ENCODE measurements at regions not wholly inside any gene's neighbourhood (a gene's known extent, or its start where the extent isn't known, plus 50 kb on each side); places are given as distances from the start of the nearest gene placed in this dataset.

DNA sequence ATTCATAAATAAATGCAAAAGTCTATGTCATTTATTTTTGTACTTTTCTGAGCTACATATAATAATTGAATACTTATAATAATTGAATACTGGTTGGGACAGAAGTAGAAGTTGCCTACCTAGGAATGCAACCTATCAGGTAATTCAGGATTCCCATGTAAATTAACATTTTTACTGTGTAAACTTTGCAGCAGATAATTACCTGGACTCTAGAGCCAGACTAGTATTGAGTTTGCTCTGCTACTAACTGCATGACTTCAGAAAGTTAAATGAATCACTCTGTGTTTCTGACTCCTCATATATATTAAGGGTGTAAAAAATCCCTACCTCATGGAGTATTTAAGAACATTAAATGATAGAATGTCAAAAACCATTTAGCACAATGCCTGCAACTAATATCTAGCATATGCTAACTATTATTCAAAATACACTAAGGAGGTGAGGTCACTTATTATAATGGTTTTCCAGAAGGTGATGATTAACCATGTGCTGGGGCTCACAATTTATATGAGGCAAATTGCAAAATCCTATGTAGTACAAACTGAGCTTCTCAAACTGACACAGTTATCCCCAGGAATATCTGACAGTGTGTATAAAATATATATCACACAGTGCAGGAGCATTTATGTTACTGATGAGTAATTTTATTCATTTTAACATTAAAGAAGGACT is 138.1 kb upstream of the ANO3 start:
- H3K9me3 Mint-ChIP-seq, result no peaks in the 10 kb centered on the region
- no peaks in the 10 kb centered on the region for H3K4me1 Mint-ChIP-seq (ENCODE audit: low read depth)
- H3K4me3 Mint-ChIP-seq, result no peak overlapping the region
- H3K27me3 Mint-ChIP-seq (ENCODE audit: low read depth), result no peaks in the 10 kb centered on the region
- no peak overlapping the region for H3K27ac Mint-ChIP-seq
- no peaks in the 10 kb centered on the region for H3K36me3 Mint-ChIP-seq (ENCODE audit: low read depth)

DNA sequence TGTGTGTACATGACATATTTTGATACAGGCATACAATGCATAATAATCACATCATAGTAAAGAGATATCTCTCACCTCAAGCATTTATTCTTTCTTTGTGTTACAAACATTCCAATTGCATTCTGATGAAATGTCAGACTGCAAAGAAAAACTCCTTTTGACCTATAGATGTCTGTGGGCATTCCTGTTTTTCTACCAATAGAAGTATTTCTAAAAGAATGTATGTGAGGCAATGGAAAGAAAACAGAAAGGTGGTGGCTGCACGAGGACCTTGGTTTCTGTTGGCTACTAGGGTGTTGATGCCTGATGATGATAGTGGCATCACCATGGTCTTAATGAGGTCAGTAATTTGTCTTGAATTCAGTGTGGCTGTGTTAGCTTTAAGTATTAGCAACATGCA is 137.0 kb upstream of the ANO3 start:
- Mint-ChIP-seq H3K36me3 (ENCODE audit: low read depth) (no peaks in the 10 kb centered on the region), H3K4me3 (no peak overlapping the region), H3K27ac (no peak overlapping the region), H3K9me3 (no peaks in the 10 kb centered on the region), H3K4me1 (ENCODE audit: low read depth) (no peaks in the 10 kb centered on the region), H3K27me3 (ENCODE audit: low read depth) (no peaks in the 10 kb centered on the region)

DNA sequence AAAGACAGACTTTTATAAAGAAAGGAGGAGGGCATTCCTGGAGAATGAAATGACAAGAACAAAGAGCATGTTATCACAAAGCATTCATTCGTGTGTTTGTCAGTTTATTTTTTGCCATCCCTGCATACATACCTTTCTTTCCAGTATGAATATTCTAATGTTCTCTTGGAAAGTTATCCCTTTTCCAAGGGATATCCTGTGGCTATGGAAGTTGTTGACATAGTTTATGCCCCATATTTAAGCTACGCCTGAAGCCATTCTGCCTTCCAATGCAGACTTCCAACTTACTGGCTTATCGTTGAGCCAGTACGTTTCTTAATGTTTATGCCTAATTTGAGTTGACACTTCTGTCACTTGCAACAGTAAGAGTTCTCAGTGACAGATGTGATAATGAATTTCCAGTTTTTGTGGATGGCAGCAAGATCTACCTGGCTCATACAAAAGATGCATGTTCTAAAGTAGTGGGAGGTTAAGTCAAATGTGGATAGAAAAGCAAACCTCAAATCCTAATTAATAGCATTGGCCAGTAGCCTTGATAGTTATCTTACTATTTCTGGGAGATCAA is 133.3 kb upstream of the ANO3 start:
- Mint-ChIP-seq H3K4me3 (no peak overlapping the region), H3K9me3 (no peaks in the 10 kb centered on the region), H3K27me3 (ENCODE audit: low read depth) (no peaks in the 10 kb centered on the region), H3K4me1 (ENCODE audit: low read depth) (no peaks in the 10 kb centered on the region), H3K36me3 (ENCODE audit: low read depth) (no peaks in the 10 kb centered on the region), H3K27ac (no peak overlapping the region)

DNA sequence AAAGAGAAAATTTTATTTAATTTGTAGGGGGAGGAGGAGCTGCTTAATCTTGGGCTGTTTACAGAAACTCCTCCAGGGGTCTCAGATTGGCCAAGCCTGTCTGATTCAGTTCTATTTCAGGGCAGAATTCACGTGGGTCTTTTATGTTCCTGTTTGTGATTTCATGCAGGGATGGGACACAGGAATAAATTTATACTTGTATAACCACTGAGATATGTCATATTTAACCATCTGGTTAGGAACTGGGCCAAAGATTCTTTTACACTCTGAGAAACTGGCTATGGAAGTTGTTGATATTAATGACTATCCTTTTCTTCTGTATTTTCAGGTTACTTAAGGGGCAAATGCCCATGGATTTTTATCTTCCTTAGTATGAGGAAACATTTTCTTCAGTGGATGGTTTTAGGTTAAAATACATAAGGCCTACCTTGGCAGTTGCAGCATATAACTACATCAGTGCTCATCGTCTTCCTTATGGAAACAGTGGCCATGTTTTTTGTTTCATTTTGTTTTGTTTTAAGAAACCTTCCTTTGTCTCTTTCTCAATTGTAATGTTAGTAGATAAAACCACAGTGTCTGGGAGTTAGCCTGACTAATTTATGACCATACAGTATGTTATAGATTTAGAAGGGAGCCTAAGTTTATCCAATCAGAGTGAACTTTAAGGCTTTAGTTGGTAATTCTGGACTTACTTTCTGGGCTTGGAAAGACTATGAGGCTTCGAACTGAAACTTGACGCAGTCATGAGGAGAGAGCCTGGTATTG is 132.4 kb upstream of the ANO3 start:
- no peak overlapping the region for H3K4me3 Mint-ChIP-seq
- H3K4me1 Mint-ChIP-seq (ENCODE audit: low read depth), result no peaks in the 10 kb centered on the region
- H3K9me3 Mint-ChIP-seq, result no peaks in the 10 kb centered on the region
- no peaks in the 10 kb centered on the region for H3K27me3 Mint-ChIP-seq (ENCODE audit: low read depth)
- no peak overlapping the region for H3K27ac Mint-ChIP-seq
- H3K36me3 Mint-ChIP-seq (ENCODE audit: low read depth), result no peaks in the 10 kb centered on the region

DNA sequence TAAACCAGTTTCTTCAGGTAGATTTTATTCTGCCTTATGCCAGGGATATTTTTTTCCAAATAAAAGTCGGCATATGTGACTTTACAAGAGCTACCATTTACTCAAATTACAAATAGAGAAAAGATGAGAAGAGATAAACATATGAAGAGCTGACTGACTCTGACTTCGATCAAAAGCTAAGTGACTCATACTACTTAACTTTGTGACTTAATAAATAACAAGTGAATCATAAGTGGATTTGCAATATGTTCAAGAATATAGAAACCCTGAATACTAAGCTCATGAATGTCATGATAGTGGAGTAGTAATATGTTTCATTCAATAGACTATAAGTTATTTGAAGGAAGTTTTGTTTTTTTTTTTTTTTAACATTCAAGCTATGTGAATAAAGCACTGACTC is 130.5 kb upstream of the ANO3 start:
- Mint-ChIP-seq H3K4me1 (ENCODE audit: low read depth) (no peaks in the 10 kb centered on the region), H3K4me3 (no peak overlapping the region), H3K27ac (no peak overlapping the region), H3K27me3 (ENCODE audit: low read depth) (no peaks in the 10 kb centered on the region), H3K36me3 (ENCODE audit: low read depth) (no peaks in the 10 kb centered on the region), H3K9me3 (no peaks in the 10 kb centered on the region)

DNA sequence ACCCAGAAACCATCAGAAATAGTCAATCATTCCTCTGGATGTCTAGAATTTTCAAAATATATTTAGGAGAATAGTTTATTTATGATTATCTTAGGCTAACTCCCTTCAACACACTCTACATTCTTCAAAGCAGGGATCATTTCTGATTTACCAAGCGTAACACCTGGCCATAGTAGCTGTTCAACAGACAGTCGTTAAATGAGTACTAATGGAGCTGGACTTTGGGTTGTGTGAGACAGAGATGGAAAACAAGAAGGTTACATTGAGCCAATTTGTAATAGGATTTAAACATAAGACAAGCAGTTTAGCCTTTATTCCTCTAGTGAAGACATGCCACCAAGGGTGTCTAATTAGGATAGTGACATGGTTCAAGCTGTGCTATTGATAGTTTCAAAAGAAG is 129.2 kb upstream of the ANO3 start:
- H3K27ac Mint-ChIP-seq, result no peak overlapping the region
- H3K27me3 Mint-ChIP-seq (ENCODE audit: low read depth), result no peaks in the 10 kb centered on the region
- no peaks in the 10 kb centered on the region for H3K36me3 Mint-ChIP-seq (ENCODE audit: low read depth)
- no peak overlapping the region for H3K4me3 Mint-ChIP-seq
- H3K4me1 Mint-ChIP-seq (ENCODE audit: low read depth), result no peaks in the 10 kb centered on the region
- H3K9me3 Mint-ChIP-seq, result no peaks in the 10 kb centered on the region

DNA sequence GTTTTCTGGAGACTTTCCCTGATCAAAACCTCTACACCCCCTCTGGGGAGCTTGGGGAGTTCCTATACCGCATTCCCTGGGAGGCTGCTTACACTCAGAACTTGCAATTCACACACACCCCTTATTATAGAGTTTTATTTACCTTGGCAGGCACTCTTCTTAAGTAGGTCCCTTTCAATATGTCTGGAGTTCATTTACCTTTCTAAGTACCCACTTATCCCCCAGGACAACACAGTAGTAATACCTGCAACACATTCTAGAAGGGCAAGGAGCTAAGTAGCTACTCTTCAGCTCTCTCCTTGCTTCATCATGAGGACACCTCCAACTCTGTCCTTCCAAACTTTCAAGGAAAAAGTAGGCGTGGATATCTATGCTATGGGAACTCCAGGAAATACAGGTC is 127.8 kb upstream of the ANO3 start:
- Mint-ChIP-seq H3K36me3 (ENCODE audit: low read depth) (no peaks in the 10 kb centered on the region), H3K27ac (no peak overlapping the region), H3K27me3 (ENCODE audit: low read depth) (no peaks in the 10 kb centered on the region), H3K4me1 (ENCODE audit: low read depth) (no peaks in the 10 kb centered on the region), H3K4me3 (no peak overlapping the region), H3K9me3 (no peaks in the 10 kb centered on the region)

DNA sequence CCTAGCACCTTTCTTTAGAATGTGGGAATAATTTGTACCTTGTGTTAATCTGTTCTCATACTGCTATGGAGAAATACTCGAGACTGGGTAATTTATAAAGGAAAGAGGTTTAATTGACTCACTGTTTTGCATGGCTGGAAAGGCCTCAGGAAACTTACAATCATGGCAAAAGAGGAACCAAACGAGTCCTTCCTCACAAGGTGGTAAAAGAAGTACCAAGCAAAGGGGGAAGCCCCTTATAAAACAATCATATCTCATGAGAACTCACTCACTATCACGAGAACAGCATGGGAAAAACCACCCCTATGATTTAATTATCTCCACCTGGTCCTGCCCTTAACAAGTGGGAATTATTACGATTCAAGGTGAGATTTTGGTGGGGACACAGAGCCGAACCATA is 127.1 kb upstream of the ANO3 start:
- Mint-ChIP-seq H3K4me3 (no peak overlapping the region), H3K9me3 (no peaks in the 10 kb centered on the region), H3K4me1 (ENCODE audit: low read depth) (no peaks in the 10 kb centered on the region), H3K36me3 (ENCODE audit: low read depth) (no peaks in the 10 kb centered on the region), H3K27ac (no peak overlapping the region), H3K27me3 (ENCODE audit: low read depth) (no peaks in the 10 kb centered on the region)

DNA sequence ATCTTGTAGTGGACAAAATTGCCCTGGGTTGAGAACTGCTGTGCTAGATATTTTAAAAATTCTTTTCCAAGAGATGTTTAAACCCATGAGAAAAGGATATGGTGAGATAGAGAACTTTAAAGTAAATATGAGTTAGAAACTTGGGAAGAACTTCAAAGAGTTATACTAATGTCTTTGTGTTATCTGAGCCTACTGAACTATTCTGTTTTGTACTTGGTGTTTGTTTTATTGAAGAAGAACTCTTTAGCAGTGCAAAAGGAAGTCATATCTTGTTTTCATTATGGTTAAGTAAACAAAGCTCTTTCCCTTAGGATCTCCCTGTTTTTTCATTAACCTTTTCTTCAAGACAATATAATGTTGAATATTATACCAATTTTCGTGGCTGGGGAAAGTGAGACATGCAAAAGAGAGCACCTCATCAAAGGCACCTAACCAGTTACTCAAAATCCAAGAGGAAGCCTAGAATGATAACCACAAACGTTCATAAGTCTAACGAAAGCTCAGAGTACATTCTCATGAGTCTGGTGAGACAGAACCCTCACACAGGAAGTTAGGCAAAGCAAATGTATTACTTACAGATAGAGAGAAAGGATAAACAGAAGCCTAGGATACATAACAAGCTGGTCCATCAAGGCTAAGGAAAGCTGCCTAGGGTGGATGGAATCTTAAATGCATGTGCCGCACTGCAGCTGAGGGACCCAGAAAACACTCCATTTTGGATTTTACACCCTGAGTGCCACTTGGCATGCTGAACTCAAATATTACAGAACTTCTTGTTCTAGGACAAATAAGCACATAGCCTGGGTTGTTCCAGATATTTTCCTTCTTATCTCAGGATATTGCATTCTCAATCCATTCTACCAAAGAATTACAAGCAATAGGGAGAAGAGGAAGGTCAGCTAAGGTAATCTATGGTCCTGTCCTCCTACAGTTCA is 112.5 kb upstream of the ANO3 start:
- no peaks in the 10 kb centered on the region for H3K36me3 Mint-ChIP-seq (ENCODE audit: low read depth)
- H3K4me3 Mint-ChIP-seq, result no peak overlapping the region
- H3K4me1 Mint-ChIP-seq (ENCODE audit: low read depth), result no peaks in the 10 kb centered on the region
- no peaks in the 10 kb centered on the region for H3K27me3 Mint-ChIP-seq (ENCODE audit: low read depth)
- H3K9me3 Mint-ChIP-seq, result peaks cover 6% of the 10 kb centered on the region
- H3K27ac Mint-ChIP-seq, result no peak overlapping the region

DNA sequence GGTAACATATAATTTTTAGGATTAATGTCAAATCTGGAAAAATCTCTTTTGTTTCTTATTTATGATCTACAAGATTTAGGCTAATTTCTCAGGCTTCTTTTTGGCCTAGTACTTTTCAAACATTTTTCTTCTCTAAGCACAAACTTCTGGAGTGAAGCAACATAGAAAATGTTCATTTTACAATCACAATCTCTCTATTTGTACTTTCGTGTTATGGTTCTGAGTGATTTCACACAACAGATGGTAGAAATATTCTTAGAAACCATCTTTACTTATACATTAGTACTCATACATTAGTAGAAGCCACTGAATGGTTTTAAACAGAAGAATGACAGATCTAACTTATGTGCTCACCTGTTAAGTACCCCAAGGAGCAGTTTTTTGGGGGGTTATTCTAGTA is 106.3 kb upstream of the ANO3 start:
- H3K4me1 Mint-ChIP-seq (ENCODE audit: low read depth), result no peaks in the 10 kb centered on the region
- H3K9me3 Mint-ChIP-seq, result peaks cover 3% of the 10 kb centered on the region

DNA sequence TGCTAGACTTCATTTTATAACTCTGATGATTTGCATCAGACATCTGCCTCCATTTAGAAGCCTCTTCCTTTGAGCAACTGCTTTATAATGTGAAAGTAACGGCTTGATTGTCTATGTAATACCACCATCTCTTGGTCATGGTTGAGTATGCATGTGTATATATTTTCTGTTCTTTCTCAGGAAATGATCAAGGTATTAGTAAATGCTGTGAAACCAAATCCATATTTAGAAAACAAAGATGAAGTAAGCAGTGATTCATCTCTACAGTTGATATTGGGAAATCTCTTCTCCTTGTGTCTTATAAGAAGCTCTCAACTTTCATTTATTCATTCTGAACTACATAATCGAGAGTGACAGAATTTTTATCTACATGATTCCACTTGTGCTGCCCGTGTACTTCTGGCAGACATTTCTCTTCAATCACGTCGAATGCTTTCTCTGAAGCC is 104.6 kb upstream of the ANO3 start:
- Mint-ChIP-seq H3K9me3 (no peaks in the 10 kb centered on the region), H3K4me3 (no peak overlapping the region), H3K4me1 (ENCODE audit: low read depth) (no peaks in the 10 kb centered on the region), H3K27ac (no peak overlapping the region), H3K36me3 (ENCODE audit: low read depth) (no peaks in the 10 kb centered on the region), H3K27me3 (ENCODE audit: low read depth) (no peaks in the 10 kb centered on the region)

More for the DNA sequence above, 106.3 kb upstream of the ANO3 start:
- Mint-ChIP-seq H3K27me3 (ENCODE audit: low read depth) (no peaks in the 10 kb centered on the region), H3K4me3 (no peak overlapping the region), H3K36me3 (ENCODE audit: low read depth) (no peaks in the 10 kb centered on the region), H3K27ac (no peak overlapping the region)

DNA sequence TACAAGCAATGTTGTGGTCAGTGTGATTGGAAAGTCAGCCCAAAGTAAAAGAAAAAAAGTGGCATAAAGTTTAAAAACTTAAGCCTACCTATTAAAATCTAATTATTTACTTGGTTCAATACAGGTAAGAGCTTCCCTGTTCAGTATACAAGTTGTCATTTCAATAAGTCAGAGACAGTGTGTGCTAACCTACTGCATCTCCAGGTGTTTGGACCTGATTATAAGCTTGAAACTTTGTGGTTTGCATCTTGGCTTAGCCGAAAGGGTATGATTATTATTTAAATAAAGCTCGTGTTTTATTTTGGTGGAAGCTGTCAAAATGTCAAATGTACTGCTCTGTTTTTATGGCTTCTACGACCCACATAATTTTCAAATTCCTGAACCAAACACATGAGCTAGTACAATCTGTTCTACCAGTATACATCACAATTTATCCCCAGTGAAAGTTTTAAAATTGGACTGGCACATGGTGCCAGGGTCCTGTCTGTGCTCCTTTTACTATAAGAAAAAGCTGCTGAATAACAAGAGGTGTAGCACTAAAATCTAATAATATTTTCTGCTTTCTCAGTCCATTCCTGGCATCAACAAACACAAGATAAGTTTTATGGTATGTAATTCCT is 103.9 kb upstream of the ANO3 start:
- no peak overlapping the region for H3K27ac Mint-ChIP-seq
- H3K36me3 Mint-ChIP-seq (ENCODE audit: low read depth), result no peaks in the 10 kb centered on the region
- H3K4me1 Mint-ChIP-seq (ENCODE audit: low read depth), result no peaks in the 10 kb centered on the region
- no peak overlapping the region for H3K4me3 Mint-ChIP-seq
- H3K27me3 Mint-ChIP-seq (ENCODE audit: low read depth), result no peaks in the 10 kb centered on the region
- no peaks in the 10 kb centered on the region for H3K9me3 Mint-ChIP-seq

DNA sequence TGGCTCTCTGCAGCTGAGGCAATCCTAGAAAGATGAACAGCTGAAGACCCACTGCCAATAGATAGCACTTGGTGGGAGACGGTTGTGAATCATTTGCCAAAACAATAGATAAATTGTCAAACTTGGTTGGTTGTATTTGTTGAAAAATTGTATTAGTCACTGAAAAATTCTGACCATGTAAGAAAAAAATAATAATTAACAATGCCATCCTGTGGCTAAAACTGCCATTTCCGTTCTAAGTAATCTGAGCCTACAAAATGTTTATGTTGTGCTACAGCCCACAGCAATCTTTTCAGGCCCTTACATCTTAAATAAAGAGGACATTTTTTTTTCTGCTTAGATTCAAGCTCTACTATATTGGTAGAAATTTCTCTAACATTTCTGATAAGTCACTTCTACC is 103.2 kb upstream of the ANO3 start:
- no peaks in the 10 kb centered on the region for H3K27me3 Mint-ChIP-seq (ENCODE audit: low read depth)
- no peak overlapping the region for H3K4me3 Mint-ChIP-seq
- no peaks in the 10 kb centered on the region for H3K4me1 Mint-ChIP-seq (ENCODE audit: low read depth)
- no peak overlapping the region for H3K27ac Mint-ChIP-seq
- no peaks in the 10 kb centered on the region for H3K9me3 Mint-ChIP-seq
- no peaks in the 10 kb centered on the region for H3K36me3 Mint-ChIP-seq (ENCODE audit: low read depth)

DNA sequence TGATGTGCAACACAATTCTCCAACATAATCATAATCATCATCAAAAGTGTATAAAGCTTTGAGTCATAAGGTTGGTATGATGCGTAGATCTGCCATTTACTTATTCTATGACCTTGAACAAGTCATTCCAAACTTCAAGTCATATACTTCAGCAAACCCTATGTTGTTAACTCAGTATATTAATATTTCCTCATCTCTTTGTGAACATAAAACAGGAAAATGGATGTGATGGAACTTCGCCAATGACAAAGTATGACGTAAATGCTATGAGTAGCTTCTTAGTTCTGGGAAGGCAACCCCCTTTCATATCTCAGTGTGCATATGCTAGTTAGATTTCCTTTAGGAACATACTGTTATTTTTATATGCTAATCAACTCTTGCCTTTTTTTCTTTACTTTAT is 102.7 kb upstream of the ANO3 start:
- Mint-ChIP-seq H3K27me3 (ENCODE audit: low read depth) (no peaks in the 10 kb centered on the region), H3K27ac (no peak overlapping the region), H3K9me3 (no peaks in the 10 kb centered on the region), H3K4me3 (no peak overlapping the region), H3K36me3 (ENCODE audit: low read depth) (no peaks in the 10 kb centered on the region), H3K4me1 (ENCODE audit: low read depth) (no peaks in the 10 kb centered on the region)
